Stomach smooth muscle (tissue), 2 donors: ENCODE measurements at regions not wholly inside any gene's neighbourhood (a gene's known extent, or its start where the extent isn't known, plus 50 kb on each side); places are given as distances from the start of the nearest gene placed in this dataset.

Experiments used
- H3K27ac ChIP-seq: one replicate; pipeline ENCODE4 v1.7.0; 2013; ENCODE audit warnings: mild to moderate bottlenecking, low read length, inconsistent platforms
- H3K27me3 ChIP-seq, 2 donors: one replicate each; pipeline ENCODE4 v1.7.0; 2013; ENCODE audit warnings: low read length in 2 of 2; ENCODE audit not compliant: insufficient read depth in 2 of 2, control insufficient read depth in 1 of 2
- H3K36me3 ChIP-seq, 2 donors: one replicate each; pipeline ENCODE4 v1.7.0; 2013; ENCODE audit warnings: low read length in 2 of 2; ENCODE audit not compliant: control insufficient read depth in 2 of 2, insufficient read depth in 2 of 2
- H3K4me1 ChIP-seq: one replicate; pipeline ENCODE4 v1.7.0; 2013; ENCODE audit warnings: low read length; ENCODE audit not compliant: control insufficient read depth, insufficient read depth
- H3K4me3 ChIP-seq, 2 donors: one replicate each; pipeline ENCODE4 v1.7.0; 2013; ENCODE audit warnings: low read length in 2 of 2
- H3K9ac ChIP-seq, 2 donors: one replicate each; pipeline ENCODE4 v1.7.0; 2013; ENCODE audit warnings: low read length in 2 of 2, mild to moderate bottlenecking in 1 of 2
- H3K9me3 ChIP-seq, 2 donors: one replicate each; pipeline ENCODE4 v1.7.0; 2013; ENCODE audit warnings: low read length in 2 of 2; ENCODE audit not compliant: control insufficient read depth in 2 of 2
- donor health status: healthy.
- donor health status: Pancreatic carcinoma.

- Histone ChIP-seq H3K27ac (no peak overlapping the region), H3K9me3 (no peaks in the 10 kb centered on the region), H3K36me3 (no peaks in the 10 kb centered on the region), H3K4me1 (no peaks in the 10 kb centered on the region), H3K9ac (no peak overlapping the region), H3K4me3 (no peak overlapping the region), H3K27me3 (no peaks in the 10 kb centered on the region)
Observed at GRCh38 chr1:187262731-187263130, 434.0 kb downstream of the PLA2G4A start.

GRCh38 chr1:187264995-187265602, 436.4 kb downstream of the PLA2G4A start:
- H3K27ac ChIP-seq, result no peak overlapping the region
- no peaks in the 10 kb centered on the region for H3K36me3 ChIP-seq
- H3K27me3 ChIP-seq, result no peaks in the 10 kb centered on the region
- no peaks in the 10 kb centered on the region for H3K9me3 ChIP-seq
- H3K4me3 ChIP-seq, result no peak overlapping the region
- no peak overlapping the region for H3K9ac ChIP-seq
- H3K4me1 ChIP-seq, result no peaks in the 10 kb centered on the region

GRCh38 chr1:187266051-187266450, 437.3 kb downstream of the PLA2G4A start:
- no peaks in the 10 kb centered on the region for H3K36me3 ChIP-seq
- no peaks in the 10 kb centered on the region for H3K27me3 ChIP-seq
- H3K4me1 ChIP-seq, result no peaks in the 10 kb centered on the region
- H3K9ac ChIP-seq, result no peak overlapping the region
- no peak overlapping the region for H3K27ac ChIP-seq
- no peaks in the 10 kb centered on the region for H3K9me3 ChIP-seq
- no peak overlapping the region for H3K4me3 ChIP-seq

GRCh38 chr1:187267827-187268226, 439.1 kb downstream of the PLA2G4A start:
- Histone ChIP-seq H3K9ac (no peak overlapping the region), H3K4me3 (no peak overlapping the region), H3K36me3 (no peaks in the 10 kb centered on the region)

GRCh38 chr1:187270256-187270655, 441.5 kb downstream of the PLA2G4A start:
- no peaks in the 10 kb centered on the region for H3K27me3 ChIP-seq
- H3K36me3 ChIP-seq, result no peaks in the 10 kb centered on the region
- H3K9ac ChIP-seq, result no peak overlapping the region
- no peaks in the 10 kb centered on the region for H3K4me1 ChIP-seq
- H3K4me3 ChIP-seq, result no peak overlapping the region
- no peaks in the 10 kb centered on the region for H3K9me3 ChIP-seq
- H3K27ac ChIP-seq, result no peak overlapping the region

More at GRCh38 chr1:187267827-187268226, 439.1 kb downstream of the PLA2G4A start:
- H3K27me3 ChIP-seq, result no peaks in the 10 kb centered on the region
- H3K4me1 ChIP-seq, result no peaks in the 10 kb centered on the region
- no peaks in the 10 kb centered on the region for H3K9me3 ChIP-seq
- H3K27ac ChIP-seq, result no peak overlapping the region

GRCh38 chr1:187275346-187275745, 446.6 kb downstream of the PLA2G4A start:
- no peak overlapping the region for H3K9ac ChIP-seq
- no peak overlapping the region for H3K4me3 ChIP-seq
- no peaks in the 10 kb centered on the region for H3K36me3 ChIP-seq
- H3K27ac ChIP-seq, result no peak overlapping the region
- no peaks in the 10 kb centered on the region for H3K9me3 ChIP-seq
- no peaks in the 10 kb centered on the region for H3K27me3 ChIP-seq
- H3K4me1 ChIP-seq, result no peaks in the 10 kb centered on the region

- H3K36me3 ChIP-seq, result no peaks in the 10 kb centered on the region
- H3K4me1 ChIP-seq, result no peaks in the 10 kb centered on the region
- no peak overlapping the region for H3K27ac ChIP-seq
- no peak overlapping the region for H3K9ac ChIP-seq
- no peaks in the 10 kb centered on the region for H3K27me3 ChIP-seq
- H3K9me3 ChIP-seq, result no peaks in the 10 kb centered on the region
- no peak overlapping the region for H3K4me3 ChIP-seq
Observed at GRCh38 chr1:187275985-187276575, 447.3 kb downstream of the PLA2G4A start.

- Histone ChIP-seq H3K9me3 (no peaks in the 10 kb centered on the region), H3K4me3 (no peak overlapping the region), H3K4me1 (no peaks in the 10 kb centered on the region), H3K27ac (no peak overlapping the region), H3K36me3 (no peaks in the 10 kb centered on the region), H3K9ac (no peak overlapping the region), H3K27me3 (no peaks in the 10 kb centered on the region)
Observed at GRCh38 chr1:187276677-187277076, 447.9 kb downstream of the PLA2G4A start.

- Histone ChIP-seq H3K4me1 (no peaks in the 10 kb centered on the region), H3K36me3 (no peaks in the 10 kb centered on the region), H3K27ac (no peak overlapping the region), H3K9me3 (no peaks in the 10 kb centered on the region), H3K9ac (no peak overlapping the region), H3K4me3 (no peak overlapping the region), H3K27me3 (no peaks in the 10 kb centered on the region)
Observed at GRCh38 chr1:187280031-187280430, 451.3 kb downstream of the PLA2G4A start.

GRCh38 chr1:187281085-187281484, 452.3 kb downstream of the PLA2G4A start:
- Histone ChIP-seq H3K4me3 (no peak overlapping the region), H3K9ac (no peak overlapping the region), H3K27ac (no peak overlapping the region), H3K36me3 (no peaks in the 10 kb centered on the region), H3K27me3 (no peaks in the 10 kb centered on the region), H3K9me3 (no peaks in the 10 kb centered on the region), H3K4me1 (no peaks in the 10 kb centered on the region)

GRCh38 chr1:187283984-187284383, 455.2 kb downstream of the PLA2G4A start:
- no peaks in the 10 kb centered on the region for H3K36me3 ChIP-seq
- H3K27me3 ChIP-seq, result no peaks in the 10 kb centered on the region
- no peak overlapping the region for H3K9ac ChIP-seq
- H3K27ac ChIP-seq, result no peak overlapping the region
- H3K4me1 ChIP-seq, result no peaks in the 10 kb centered on the region
- H3K9me3 ChIP-seq, result no peaks in the 10 kb centered on the region
- no peak overlapping the region for H3K4me3 ChIP-seq
